Calu3 (cell line): ENCODE measurements at regions not wholly inside any gene's neighbourhood (a gene's known extent, or its start where the extent isn't known, plus 50 kb on each side); places are given as distances from the start of the nearest gene placed in this dataset.

Source experiments
- BruUV-seq: library from RNA; stranded (reverse); fragments of 400-500 nt; replicated peaks from 2 replicates; lab custom pipeline; 2021; lab: Mats Ljungman, UMichigan
- CTCF ChIA-PET: fragments of 300-600 bp; sonication (Branson Sonifier 250); formaldehyde crosslinking; loops from one replicate; lab custom pipeline; 2022; ENCODE audit warnings: antibody characterized with exemption; lab: Charles Lee
- DNase-seq: peaks from one replicate; pipeline ENCODE4 v3.0.0; 2022
- H3K27ac Mint-ChIP-seq: one replicate; pipeline ENCODE4 v1.8.0; 2022; ENCODE audit warnings: mixed read lengths; ENCODE audit not compliant: unreplicated experiment
- H3K27me3 Mint-ChIP-seq: one replicate; pipeline ENCODE4 v1.8.0; 2022; ENCODE audit warnings: mixed read lengths; ENCODE audit not compliant: unreplicated experiment
- H3K36me3 Mint-ChIP-seq: one replicate; pipeline ENCODE4 v1.8.0; 2022; ENCODE audit warnings: mild to moderate bottlenecking, moderate library complexity, mixed read lengths; ENCODE audit not compliant: insufficient read depth, unreplicated experiment
- H3K4me1 Mint-ChIP-seq: one replicate; pipeline ENCODE4 v1.8.0; 2022; ENCODE audit warnings: mild to moderate bottlenecking, low read depth, mixed read lengths; ENCODE audit not compliant: unreplicated experiment
- H3K4me3 Mint-ChIP-seq: one replicate; pipeline ENCODE4 v1.8.0; 2022; ENCODE audit warnings: mild to moderate bottlenecking, low read depth, moderate library complexity, mixed read lengths; ENCODE audit not compliant: unreplicated experiment
- H3K9me3 Mint-ChIP-seq: one replicate; pipeline ENCODE4 v1.8.0; 2022; ENCODE audit warnings: low read depth, mixed read lengths; ENCODE audit not compliant: unreplicated experiment
- intact Hi-C: fragments of 100-400 bp; cut with micrococcal nuclease; formaldehyde crosslinking; loops from one replicate; pipeline ENCODE4 v1.10.0; 2022; ENCODE audit not compliant: unreplicated experiment
- TF ChIP-seq, protein P1 (sequence below): fragments of 200-600 bp; IDR thresholded peaks from one replicate; pipeline ENCODE4 v1.8.0; 2022; ENCODE audit warnings: antibody characterized with exemption; ENCODE audit not compliant: unreplicated experiment

GRCh38 chr11:104738208-104738607 lies 160.1 kb downstream of the CASP12 start:
- peaks cover 2% of the 10 kb centered on the region for H3K9me3 Mint-ChIP-seq
- BruUV-seq = no TSS peak
- CTCF ChIA-PET = no interaction called here
- intact Hi-C loops = no loop called here
- no peak overlapping the region for H3K4me3 Mint-ChIP-seq
- TF ChIP-seq, protein P1, sequence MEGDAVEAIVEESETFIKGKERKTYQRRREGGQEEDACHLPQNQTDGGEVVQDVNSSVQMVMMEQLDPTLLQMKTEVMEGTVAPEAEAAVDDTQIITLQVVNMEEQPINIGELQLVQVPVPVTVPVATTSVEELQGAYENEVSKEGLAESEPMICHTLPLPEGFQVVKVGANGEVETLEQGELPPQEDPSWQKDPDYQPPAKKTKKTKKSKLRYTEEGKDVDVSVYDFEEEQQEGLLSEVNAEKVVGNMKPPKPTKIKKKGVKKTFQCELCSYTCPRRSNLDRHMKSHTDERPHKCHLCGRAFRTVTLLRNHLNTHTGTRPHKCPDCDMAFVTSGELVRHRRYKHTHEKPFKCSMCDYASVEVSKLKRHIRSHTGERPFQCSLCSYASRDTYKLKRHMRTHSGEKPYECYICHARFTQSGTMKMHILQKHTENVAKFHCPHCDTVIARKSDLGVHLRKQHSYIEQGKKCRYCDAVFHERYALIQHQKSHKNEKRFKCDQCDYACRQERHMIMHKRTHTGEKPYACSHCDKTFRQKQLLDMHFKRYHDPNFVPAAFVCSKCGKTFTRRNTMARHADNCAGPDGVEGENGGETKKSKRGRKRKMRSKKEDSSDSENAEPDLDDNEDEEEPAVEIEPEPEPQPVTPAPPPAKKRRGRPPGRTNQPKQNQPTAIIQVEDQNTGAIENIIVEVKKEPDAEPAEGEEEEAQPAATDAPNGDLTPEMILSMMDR = no peak
- H3K27ac Mint-ChIP-seq = no peak overlapping the region
- no peaks in the 10 kb centered on the region for H3K36me3 Mint-ChIP-seq
- no peak for DNase-seq
- H3K27me3 Mint-ChIP-seq = no peaks in the 10 kb centered on the region
- H3K4me1 Mint-ChIP-seq = no peaks in the 10 kb centered on the region

DNA sequence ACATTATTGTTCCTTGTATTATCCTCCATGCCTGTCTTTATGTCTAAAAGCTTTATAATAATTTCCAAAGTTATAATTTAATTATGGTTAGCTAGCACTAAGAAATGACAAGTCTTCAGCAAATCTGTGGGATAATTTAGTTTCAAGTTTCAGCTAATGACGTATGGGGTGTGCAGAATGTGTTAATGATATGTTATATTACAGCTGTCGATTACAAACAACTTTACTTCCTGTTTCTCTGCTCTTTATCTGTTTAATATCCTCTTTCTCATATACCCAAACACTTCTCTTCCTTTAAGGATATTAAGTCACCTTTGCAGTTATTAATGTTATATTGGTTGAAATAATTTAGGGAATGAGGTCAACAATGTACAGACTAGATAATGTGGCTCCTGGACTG lies 161.8 kb downstream of the CASP12 start:
- H3K27ac Mint-ChIP-seq = peak overlapping the region; percentile 57
- no TSS peak for BruUV-seq
- intact Hi-C loops = no loop called here
- H3K4me1 Mint-ChIP-seq = no peaks in the 10 kb centered on the region
- peaks cover 2% of the 10 kb centered on the region for H3K9me3 Mint-ChIP-seq
- H3K4me3 Mint-ChIP-seq = no peak overlapping the region
- TF ChIP-seq, protein P1 = no peak
- DNase-seq = no peak
- H3K36me3 Mint-ChIP-seq = no peaks in the 10 kb centered on the region
- CTCF ChIA-PET = no interaction called here
- H3K27me3 Mint-ChIP-seq = no peaks in the 10 kb centered on the region

GRCh38 chr11:104734998-104735397 lies 163.3 kb downstream of the CASP12 start:
- DNase-seq = no peak
- intact Hi-C loops = no loop called here
- Mint-ChIP-seq H3K36me3 (no peaks in the 10 kb centered on the region), H3K27me3 (no peaks in the 10 kb centered on the region), H3K4me3 (no peak overlapping the region), H3K27ac (no peak overlapping the region), H3K9me3 (peaks cover 2% of the 10 kb centered on the region), H3K4me1 (no peaks in the 10 kb centered on the region)
- TF ChIP-seq, protein P1 = no peak
- CTCF ChIA-PET = no interaction called here
- BruUV-seq = no TSS peak

GRCh38 chr11:104731890-104732289 lies 166.4 kb downstream of the CASP12 start:
- CTCF ChIA-PET = no interaction called here
- no peaks in the 10 kb centered on the region for H3K36me3 Mint-ChIP-seq
- H3K4me1 Mint-ChIP-seq = no peaks in the 10 kb centered on the region
- no TSS peak for BruUV-seq
- intact Hi-C loops = no loop called here
- no peak for DNase-seq
- TF ChIP-seq, protein P1 = no peak
- H3K27me3 Mint-ChIP-seq = no peaks in the 10 kb centered on the region
- no peak overlapping the region for H3K4me3 Mint-ChIP-seq
- H3K27ac Mint-ChIP-seq = no peak overlapping the region
- no peaks in the 10 kb centered on the region for H3K9me3 Mint-ChIP-seq
